Gastrocnemius medialis (tissue), 4 donors: ENCODE measurements at regions not wholly inside any gene's neighbourhood (a gene's known extent, or its start where the extent isn't known, plus 50 kb on each side); places are given as distances from the start of the nearest gene placed in this dataset.

Experiments
- POLR2A ChIP-seq, 2 donors: fragments of 450-650 bp; IDR thresholded peaks; one replicate each; pipeline ENCODE4 v1.6.1; 2017; ENCODE audit warnings: antibody characterized with exemption in 2 of 2, mild to moderate bottlenecking in 2 of 2, moderate library complexity in 2 of 2
- TF ChIP-seq, protein P1 (sequence below), 5 experiments: fragments of 450-650 bp in 3 of 5; fragments of 200-600 bp in 2 of 5; sonication (generic) in 2 of 5; IDR thresholded peaks in 4 of 5; conservative IDR thresholded peaks in 1 of 5; 1 replicate in 4 of 5; 2 replicates in 1 of 5; pipeline ENCODE4 v1.5.1; 2016 to 2019; ENCODE audit warnings: antibody characterized with exemption in 5 of 5, mild to moderate bottlenecking in 3 of 5, moderate library complexity in 3 of 5

GRCh38 chr22:48884324-48884723 is 943.3 kb downstream of the BRD1 start:
- TF ChIP-seq, protein P1, sequence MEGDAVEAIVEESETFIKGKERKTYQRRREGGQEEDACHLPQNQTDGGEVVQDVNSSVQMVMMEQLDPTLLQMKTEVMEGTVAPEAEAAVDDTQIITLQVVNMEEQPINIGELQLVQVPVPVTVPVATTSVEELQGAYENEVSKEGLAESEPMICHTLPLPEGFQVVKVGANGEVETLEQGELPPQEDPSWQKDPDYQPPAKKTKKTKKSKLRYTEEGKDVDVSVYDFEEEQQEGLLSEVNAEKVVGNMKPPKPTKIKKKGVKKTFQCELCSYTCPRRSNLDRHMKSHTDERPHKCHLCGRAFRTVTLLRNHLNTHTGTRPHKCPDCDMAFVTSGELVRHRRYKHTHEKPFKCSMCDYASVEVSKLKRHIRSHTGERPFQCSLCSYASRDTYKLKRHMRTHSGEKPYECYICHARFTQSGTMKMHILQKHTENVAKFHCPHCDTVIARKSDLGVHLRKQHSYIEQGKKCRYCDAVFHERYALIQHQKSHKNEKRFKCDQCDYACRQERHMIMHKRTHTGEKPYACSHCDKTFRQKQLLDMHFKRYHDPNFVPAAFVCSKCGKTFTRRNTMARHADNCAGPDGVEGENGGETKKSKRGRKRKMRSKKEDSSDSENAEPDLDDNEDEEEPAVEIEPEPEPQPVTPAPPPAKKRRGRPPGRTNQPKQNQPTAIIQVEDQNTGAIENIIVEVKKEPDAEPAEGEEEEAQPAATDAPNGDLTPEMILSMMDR (IDR thresholded peaks at IDR 0.05 in 4 of 5, conservative IDR thresholded peaks at IDR 0.05 in 1 of 5), result no peak
- no peak for TF ChIP-seq POLR2A (IDR thresholded peaks at IDR 0.05)
